BLaER1 treated with 17β-estradiol and CSF1 and Interleukin-3, amounts not matched to agents 10 nM and 100 nM (cell line): ENCODE measurements at regions not wholly inside any gene's neighbourhood (a gene's known extent, or its start where the extent isn't known, plus 50 kb on each side); places are given as distances from the start of the nearest gene placed in this dataset.
A peak's percentile ranks its signal among the peaks of the same experiment; 100 is the strongest.

Experiments
- H3K27ac ChIP-seq, 11 experiments: shearing (Covaris generic); formaldehyde crosslinking; 2 replicates each; pipeline ENCODE4 v1.8.1; 2022
- H3K27me3 ChIP-seq, 11 experiments: shearing (Covaris generic); formaldehyde crosslinking; 2 replicates each; pipeline ENCODE4 v1.8.1; 2022
- H3K36me3 ChIP-seq, 11 experiments: shearing (Covaris generic); formaldehyde crosslinking; 2 replicates each; pipeline ENCODE4 v1.8.1; 2022
- H3K4me1 ChIP-seq, 10 experiments: shearing (Covaris generic); formaldehyde crosslinking; 2 replicates each; pipeline ENCODE4 v1.8.1; 2022
- H3K4me2 ChIP-seq, 11 experiments: shearing (Covaris generic); formaldehyde crosslinking; 2 replicates each; pipeline ENCODE4 v1.8.1; 2022
- H3K4me3 ChIP-seq, 10 experiments: shearing (Covaris generic); formaldehyde crosslinking; 2 replicates each; pipeline ENCODE4 v1.8.1; 2022
- H3K9ac ChIP-seq, 11 experiments: shearing (Covaris generic); formaldehyde crosslinking; 2 replicates each; pipeline ENCODE4 v1.8.1; 2022
- H3K9me3 ChIP-seq, 11 experiments: shearing (Covaris generic); formaldehyde crosslinking; replicated peaks in 1 of 11; 2 replicates each; pipeline ENCODE4 v1.8.1; 2022
- H4K20me1 ChIP-seq, 11 experiments: shearing (Covaris generic); formaldehyde crosslinking; 2 replicates each; pipeline ENCODE4 v1.8.1; 2022
- Cebpa-rat ChIP-seq, 11 experiments: shearing (Covaris generic); IDR thresholded peaks; 2 replicates each; pipeline ENCODE4 v1.8.1; 2022

DNA sequence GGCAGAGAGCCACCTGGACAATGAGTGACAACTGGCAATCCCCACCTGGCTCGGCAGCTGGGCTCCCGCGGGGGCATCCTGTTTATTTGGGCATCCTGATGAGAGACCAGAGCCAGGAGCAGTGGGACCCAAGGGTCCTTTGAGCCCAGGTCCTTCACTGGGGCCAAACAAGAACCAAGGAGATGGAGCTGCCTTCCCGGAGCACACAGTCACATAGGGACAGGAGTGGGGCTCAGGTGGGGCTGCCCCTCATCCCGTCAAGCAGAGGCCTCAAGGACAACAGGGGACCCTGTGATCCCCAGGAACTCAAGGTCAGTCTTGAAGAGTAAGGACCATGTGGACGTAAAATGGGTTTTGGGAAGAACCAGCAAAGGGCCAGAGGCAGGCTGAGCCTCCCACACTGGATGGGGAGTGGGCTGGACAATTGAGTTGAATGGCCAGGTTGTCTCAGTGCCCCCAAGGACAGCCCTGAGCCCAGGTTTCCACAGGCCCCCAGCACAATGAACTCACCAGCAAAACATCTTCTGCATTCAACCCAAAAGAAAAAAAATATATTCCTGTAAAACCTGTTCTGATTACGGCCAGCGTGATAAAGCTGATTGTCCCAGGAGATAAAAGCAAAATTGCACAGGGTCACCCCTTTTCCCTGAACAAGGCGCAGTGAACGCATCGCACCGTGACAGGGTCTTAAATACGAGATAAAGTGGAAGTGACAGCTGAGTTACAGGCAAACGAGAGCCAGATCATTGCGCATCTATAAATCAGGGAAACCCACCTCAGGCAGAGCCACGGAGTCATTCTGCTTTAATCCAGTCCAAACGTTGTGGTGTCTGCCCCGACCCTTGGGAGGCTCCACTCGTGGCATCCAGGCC, 86.2 kb downstream of the ANKRD60 start:
- no peak for TF ChIP-seq Cebpa-rat (IDR thresholded peaks at IDR 0.05)
- Histone ChIP-seq H3K9me3 (peaks cover 17 to 28% (median 22%) of the 10 kb centered on the region in 11 experiments), H3K4me1 (peaks cover 0 to 5% (median 0%) of the 10 kb centered on the region in 10 experiments; a peak in 2 of 20 replicates), H4K20me1 (no peaks in the 10 kb centered on the region; a peak in 1 of 22 replicates), H3K4me3 (no peak overlapping the region), H3K9ac (no peak overlapping the region), H3K36me3 (no peaks in the 10 kb centered on the region), H3K27ac (no peak overlapping the region), H3K4me2 (peak overlapping the region in 1 of 11 experiments; percentile 29; a peak in 1 of 22 replicates), H3K27me3 (no peaks in the 10 kb centered on the region)

DNA sequence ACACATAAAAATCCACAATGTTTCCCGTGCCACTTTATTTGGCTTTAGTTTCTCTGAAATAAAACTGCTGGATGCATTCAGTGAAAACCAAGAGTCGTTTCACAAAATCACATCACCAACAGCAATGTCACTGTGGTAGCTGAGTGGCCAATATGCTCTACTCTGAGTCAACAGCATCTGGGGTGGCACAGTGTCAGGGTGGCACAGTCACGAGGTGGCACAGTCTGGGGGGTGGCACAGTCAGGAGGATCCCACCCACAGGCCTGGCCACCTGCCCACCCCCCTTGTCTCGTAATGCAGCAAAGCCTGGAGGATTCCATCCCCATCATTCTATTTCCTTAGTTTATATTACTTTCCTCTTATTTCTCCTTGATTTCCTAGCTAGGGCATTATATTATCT, 87.0 kb downstream of the ANKRD60 start:
- Histone ChIP-seq H4K20me1 (no peaks in the 10 kb centered on the region; a peak in 1 of 22 replicates), H3K4me1 (peaks cover 0 to 5% (median 0%) of the 10 kb centered on the region in 10 experiments; a peak in 2 of 20 replicates), H3K4me2 (0 out of 22 replicates have a peak overlapping the region, but pooled peaks of 1 of the 11 experiments have one; percentile 29), H3K27ac (no peak overlapping the region), H3K27me3 (peaks cover 0 to 5% (median 0%) of the 10 kb centered on the region in 11 experiments; a peak in 3 of 22 replicates), H3K9ac (no peak overlapping the region), H3K36me3 (no peaks in the 10 kb centered on the region), H3K9me3 (peaks cover 9 to 21% (median 14%) of the 10 kb centered on the region in 11 experiments; a peak in 21 of 22 replicates), H3K4me3 (no peak overlapping the region)
- no peak for TF ChIP-seq Cebpa-rat (IDR thresholded peaks at IDR 0.05)

DNA sequence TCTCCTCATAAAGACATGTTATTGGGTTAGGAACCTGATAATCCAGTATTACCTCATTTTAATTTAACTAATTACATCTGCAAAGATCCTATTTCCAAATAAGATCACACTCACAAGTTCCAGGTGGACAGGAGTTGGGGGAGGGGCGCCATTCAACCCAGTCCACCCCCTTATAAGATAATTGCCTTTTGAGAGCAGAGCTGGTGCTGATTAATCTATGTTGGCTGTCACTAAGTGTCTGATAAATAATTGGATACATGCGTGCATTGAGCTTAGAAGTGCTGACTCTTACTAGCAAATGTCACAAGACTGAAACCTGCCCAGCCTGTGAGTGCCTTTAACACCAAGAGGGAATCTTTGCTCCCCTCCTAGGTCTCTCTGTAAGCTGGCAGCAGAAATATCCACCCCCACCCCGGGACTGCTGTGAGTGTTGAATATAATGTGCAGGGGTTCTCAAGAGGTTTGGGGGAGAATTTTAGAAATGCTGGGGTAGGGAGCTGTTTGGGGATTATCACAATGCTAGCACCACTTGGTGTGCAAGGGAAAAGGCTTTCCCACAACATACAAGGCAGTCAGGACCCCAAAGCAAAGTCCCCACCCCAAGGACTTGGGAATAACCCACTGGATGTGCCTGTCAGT, 87.5 kb downstream of the ANKRD60 start:
- H3K4me3 ChIP-seq, result no peak overlapping the region
- H3K27me3 ChIP-seq, result peaks cover 0 to 11% (median 3%) of the 10 kb centered on the region in 11 experiments; a peak in 11 of 22 replicates
- no peak overlapping the region for H3K4me2 ChIP-seq
- H3K4me1 ChIP-seq, result peaks cover 0 to 5% (median 0%) of the 10 kb centered on the region in 10 experiments; a peak in 2 of 20 replicates
- no peak for TF ChIP-seq Cebpa-rat (IDR thresholded peaks at IDR 0.05)
- peaks cover 4 to 15% (median 9%) of the 10 kb centered on the region in 11 experiments; a peak in 20 of 22 replicates for H3K9me3 ChIP-seq
- no peak overlapping the region for H3K9ac ChIP-seq
- no peaks in the 10 kb centered on the region; a peak in 1 of 22 replicates for H4K20me1 ChIP-seq
- H3K36me3 ChIP-seq, result no peaks in the 10 kb centered on the region
- no peak overlapping the region for H3K27ac ChIP-seq

DNA sequence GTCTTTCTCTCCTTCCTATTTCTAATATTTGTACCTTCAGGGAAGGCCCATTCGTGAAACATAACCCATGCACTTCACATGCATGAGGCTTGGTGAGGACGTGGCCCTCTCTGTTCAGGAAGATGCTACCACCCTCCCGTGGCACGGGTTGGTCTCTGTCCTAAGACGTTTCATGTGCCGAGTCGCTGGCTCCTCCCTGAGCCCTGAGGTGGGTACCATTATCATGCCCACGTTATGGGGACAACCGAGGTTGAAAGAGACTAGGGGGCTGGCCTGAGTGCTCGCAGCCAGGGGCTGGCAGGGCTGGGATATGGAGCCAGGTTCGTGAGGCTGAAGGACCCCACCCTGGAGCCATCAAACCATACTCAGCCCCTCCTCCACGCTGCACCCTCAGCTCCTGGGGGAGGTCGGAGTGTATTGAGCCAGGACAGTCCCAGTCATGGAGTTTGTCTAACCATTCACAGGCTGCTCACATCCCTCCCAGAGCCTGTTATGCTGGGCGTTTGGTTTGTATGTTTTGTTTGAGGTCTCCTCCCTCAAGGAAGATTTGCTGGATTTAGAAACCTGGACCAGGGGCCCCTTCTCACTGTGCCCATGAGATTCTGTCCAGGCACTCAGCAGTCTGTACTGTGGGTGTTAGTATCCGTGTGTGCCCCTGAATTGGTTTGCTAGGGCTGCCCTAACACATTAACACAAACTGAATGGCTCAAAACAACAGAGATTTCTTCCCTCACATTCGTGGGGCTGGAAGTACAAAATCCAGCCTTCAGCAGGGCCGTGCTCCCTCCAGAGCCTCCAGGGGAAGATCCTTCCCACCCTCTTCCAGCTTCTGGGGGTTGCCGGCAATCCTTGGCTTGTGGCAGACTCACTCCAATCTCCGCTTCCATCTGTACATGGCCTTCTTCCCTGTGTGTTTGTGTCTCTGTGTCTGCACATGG, 88.3 kb downstream of the ANKRD60 start:
- no peaks in the 10 kb centered on the region; a peak in 2 of 22 replicates for H4K20me1 ChIP-seq
- peaks cover 0 to 7% (median under 1%) of the 10 kb centered on the region in 11 experiments; a peak in 2 of 22 replicates for H3K9me3 ChIP-seq
- H3K4me3 ChIP-seq, result no peak overlapping the region
- no peaks in the 10 kb centered on the region for H3K36me3 ChIP-seq
- no peak overlapping the region for H3K9ac ChIP-seq
- no peak overlapping the region for H3K27ac ChIP-seq
- H3K4me2 ChIP-seq, result no peak overlapping the region
- TF ChIP-seq Cebpa-rat (IDR thresholded peaks at IDR 0.05), result no peak
- peaks cover 0 to 8% (median 0%) of the 10 kb centered on the region in 10 experiments; a peak in 2 of 20 replicates for H3K4me1 ChIP-seq
- H3K27me3 ChIP-seq, result peaks cover 5 to 18% (median 11%) of the 10 kb centered on the region in 11 experiments; a peak in 17 of 22 replicates

DNA sequence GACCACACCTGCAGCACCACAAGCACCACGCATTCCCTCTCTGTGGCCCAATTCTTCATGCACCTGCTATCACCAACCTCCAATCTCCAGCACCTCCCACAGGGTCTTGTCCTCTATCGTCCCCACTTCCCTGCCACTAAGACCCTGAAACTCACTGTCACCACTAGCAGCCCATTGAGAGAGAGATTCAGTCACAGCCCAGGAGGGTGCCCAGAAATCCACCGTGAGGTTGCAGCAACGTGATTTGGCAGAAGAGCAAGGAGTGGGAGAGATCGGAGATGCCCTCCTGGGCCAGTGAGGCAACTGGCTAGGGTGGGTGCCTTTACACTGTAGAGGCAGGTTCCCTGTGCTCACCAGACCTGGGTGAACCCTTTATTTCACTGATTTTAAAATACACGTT, 90.1 kb downstream of the ANKRD60 start:
- H3K4me2 ChIP-seq, result no peak overlapping the region
- H3K4me3 ChIP-seq, result no peak overlapping the region
- no peak overlapping the region for H3K27ac ChIP-seq
- no peak overlapping the region for H3K9ac ChIP-seq
- no peaks in the 10 kb centered on the region for H3K9me3 ChIP-seq
- peaks cover 5 to 18% (median 13%) of the 10 kb centered on the region in 11 experiments; a peak in 17 of 22 replicates for H3K27me3 ChIP-seq
- no peak for TF ChIP-seq Cebpa-rat (IDR thresholded peaks at IDR 0.05)
- H3K36me3 ChIP-seq, result no peaks in the 10 kb centered on the region
- peaks cover 0 to 8% (median 0%) of the 10 kb centered on the region in 10 experiments; a peak in 3 of 20 replicates for H3K4me1 ChIP-seq
- H4K20me1 ChIP-seq, result no peaks in the 10 kb centered on the region; a peak in 2 of 22 replicates

DNA sequence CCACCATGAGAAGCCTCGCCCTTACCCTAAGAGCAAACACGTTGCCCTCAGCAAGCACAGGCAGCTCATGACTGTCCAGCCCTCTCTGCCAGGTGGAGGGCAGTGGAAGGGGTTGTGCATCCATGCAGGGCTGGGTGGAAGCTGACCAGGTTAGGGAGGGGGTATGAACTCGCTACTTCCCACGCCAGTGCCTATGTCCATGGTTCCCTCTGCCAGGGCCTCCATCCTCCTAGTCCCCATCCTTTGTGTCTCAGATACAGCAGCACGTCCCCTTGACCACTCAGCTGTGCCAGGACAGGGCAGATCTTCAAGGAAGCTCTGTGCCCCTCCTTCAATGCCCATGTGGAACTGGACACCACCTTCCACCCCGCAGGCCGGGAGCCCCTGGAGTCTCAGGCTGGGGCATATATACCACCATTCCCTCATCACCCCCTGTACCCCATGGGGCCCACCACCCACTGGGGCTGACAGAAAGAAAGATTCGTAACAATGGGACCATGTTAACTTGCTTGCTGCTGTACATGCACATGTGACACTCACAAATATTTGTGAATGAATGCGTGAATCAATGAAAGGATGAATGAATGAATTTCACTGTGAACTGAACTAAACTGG, 90.7 kb downstream of the ANKRD60 start:
- H3K27me3 ChIP-seq, result peaks cover 5 to 20% (median 14%) of the 10 kb centered on the region in 11 experiments; a peak in 17 of 22 replicates

DNA sequence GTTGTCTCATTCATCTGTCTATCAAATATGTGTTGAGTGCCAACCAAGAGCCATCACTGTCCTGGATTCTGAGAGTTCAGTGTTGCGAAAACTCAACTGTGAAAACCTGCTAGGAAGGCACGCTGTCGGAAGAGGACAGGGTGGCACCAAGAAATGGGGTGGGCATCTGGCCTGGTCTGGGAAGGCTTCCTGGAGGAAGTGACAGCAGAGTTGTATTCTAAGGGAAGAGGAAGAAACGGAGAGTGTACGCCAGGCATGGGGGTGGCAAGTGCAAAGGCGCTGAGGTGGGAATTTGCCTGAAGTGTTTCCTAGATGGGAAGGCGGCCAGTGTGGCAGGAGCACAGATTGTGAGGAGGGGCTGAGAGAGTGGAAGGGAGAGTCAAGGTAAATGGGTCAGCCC, 91.2 kb downstream of the ANKRD60 start:
- Histone ChIP-seq H3K27ac (no peak overlapping the region), H3K4me1 (peaks cover 0 to 20% (median 9%) of the 10 kb centered on the region in 10 experiments; a peak in 18 of 20 replicates), H3K9me3 (no peaks in the 10 kb centered on the region), H3K36me3 (no peaks in the 10 kb centered on the region), H3K4me2 (no peak overlapping the region), H3K4me3 (no peak overlapping the region), H4K20me1 (no peaks in the 10 kb centered on the region; a peak in 2 of 22 replicates), H3K9ac (no peak overlapping the region), H3K27me3 (peaks cover 5 to 20% (median 17%) of the 10 kb centered on the region in 11 experiments; a peak in 17 of 22 replicates)
- no peak for TF ChIP-seq Cebpa-rat (IDR thresholded peaks at IDR 0.05)

More for the DNA sequence above, 90.7 kb downstream of the ANKRD60 start:
- Histone ChIP-seq H3K27ac (no peak overlapping the region), H3K4me3 (no peak overlapping the region), H3K9me3 (no peaks in the 10 kb centered on the region), H4K20me1 (no peaks in the 10 kb centered on the region; a peak in 2 of 22 replicates), H3K4me2 (no peak overlapping the region), H3K36me3 (no peaks in the 10 kb centered on the region), H3K4me1 (peaks cover 0 to 14% (median 3%) of the 10 kb centered on the region in 10 experiments; a peak in 13 of 20 replicates), H3K9ac (no peak overlapping the region)
- TF ChIP-seq Cebpa-rat (IDR thresholded peaks at IDR 0.05), result no peak

DNA sequence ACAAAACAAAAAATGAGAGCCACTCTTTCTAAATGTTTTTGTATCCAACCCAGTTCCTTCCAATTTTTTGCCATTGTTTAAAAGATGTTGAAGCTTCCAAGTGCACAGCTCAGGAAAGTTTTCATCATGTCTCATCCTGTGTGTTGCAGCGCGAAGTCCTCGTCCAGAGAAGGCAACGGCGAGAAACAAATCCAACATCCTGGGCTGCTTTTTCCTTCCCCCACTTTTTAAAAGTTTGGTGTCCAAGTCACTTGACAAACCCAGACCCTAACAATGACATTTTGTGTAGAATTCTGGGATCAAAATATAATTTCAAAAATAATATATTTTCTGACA, 92.3 kb downstream of the ANKRD60 start:
- Histone ChIP-seq H3K4me1 (peaks cover 11 to 27% (median 20%) of the 10 kb centered on the region in 10 experiments), H3K36me3 (no peaks in the 10 kb centered on the region), H3K9me3 (no peaks in the 10 kb centered on the region), H3K27me3 (peaks cover 5 to 25% (median 17%) of the 10 kb centered on the region in 11 experiments; a peak in 17 of 22 replicates), H3K4me3 (no peak overlapping the region), H3K4me2 (no peak overlapping the region), H3K27ac (no peak overlapping the region), H3K9ac (no peak overlapping the region), H4K20me1 (no peaks in the 10 kb centered on the region; a peak in 2 of 22 replicates)
- TF ChIP-seq Cebpa-rat (IDR thresholded peaks at IDR 0.05), result no peak
